ENCODE measurements at regions not wholly inside any gene's neighbourhood (a gene's known extent, or its start where the extent isn't known, plus 50 kb on each side); places are given as distances from the start of the nearest gene placed in this dataset.
A peak's percentile ranks its signal among the peaks of the same experiment; 100 is the strongest.

DNA sequence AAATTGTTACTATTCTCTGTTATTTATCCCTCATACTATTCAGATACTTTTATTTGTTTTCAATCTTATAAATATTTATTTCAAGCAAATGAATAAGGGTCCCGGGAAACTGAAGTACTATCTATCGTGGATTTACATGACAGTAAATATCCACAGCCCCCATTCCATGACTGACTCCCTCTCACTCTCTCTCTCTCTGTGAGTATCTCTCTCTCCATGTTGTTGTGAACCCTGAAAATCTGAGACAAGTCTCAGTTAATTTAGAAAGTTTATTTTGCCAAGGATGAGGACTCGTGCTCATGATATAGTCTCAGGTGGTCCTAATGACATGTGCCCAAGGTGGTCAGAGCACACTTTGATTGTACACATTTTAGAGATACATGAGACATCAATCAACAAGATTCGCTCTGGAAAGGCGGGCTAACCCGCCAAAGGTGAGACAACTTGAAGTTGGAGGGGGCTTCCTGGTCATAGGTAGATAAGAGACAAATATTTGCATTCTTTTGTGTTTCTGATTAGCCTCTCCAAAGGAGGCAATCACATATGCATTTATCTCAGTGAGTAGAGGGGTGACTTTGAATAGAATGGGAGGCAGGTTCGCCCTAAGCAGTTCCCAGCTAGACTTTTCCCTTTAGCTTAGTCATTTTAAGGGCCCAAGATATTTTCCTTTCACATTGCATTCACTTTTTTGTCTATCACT is 986.4 kb downstream of the NLGN4X start:
- H3K36me3 ChIP-seq (ENCODE audit: low read depth): no peaks in the 10 kb centered on the region
- TF ChIP-seq, protein P1, sequence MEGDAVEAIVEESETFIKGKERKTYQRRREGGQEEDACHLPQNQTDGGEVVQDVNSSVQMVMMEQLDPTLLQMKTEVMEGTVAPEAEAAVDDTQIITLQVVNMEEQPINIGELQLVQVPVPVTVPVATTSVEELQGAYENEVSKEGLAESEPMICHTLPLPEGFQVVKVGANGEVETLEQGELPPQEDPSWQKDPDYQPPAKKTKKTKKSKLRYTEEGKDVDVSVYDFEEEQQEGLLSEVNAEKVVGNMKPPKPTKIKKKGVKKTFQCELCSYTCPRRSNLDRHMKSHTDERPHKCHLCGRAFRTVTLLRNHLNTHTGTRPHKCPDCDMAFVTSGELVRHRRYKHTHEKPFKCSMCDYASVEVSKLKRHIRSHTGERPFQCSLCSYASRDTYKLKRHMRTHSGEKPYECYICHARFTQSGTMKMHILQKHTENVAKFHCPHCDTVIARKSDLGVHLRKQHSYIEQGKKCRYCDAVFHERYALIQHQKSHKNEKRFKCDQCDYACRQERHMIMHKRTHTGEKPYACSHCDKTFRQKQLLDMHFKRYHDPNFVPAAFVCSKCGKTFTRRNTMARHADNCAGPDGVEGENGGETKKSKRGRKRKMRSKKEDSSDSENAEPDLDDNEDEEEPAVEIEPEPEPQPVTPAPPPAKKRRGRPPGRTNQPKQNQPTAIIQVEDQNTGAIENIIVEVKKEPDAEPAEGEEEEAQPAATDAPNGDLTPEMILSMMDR (IDR thresholded peaks at IDR 0.05; ENCODE audit: poor library complexity, severe bottlenecking): no peak
- DNase-seq (ENCODE audit: low spot score) (no peak), ATAC-seq (ENCODE audit: low read depth) (no peak)
- H3K27ac ChIP-seq (ENCODE audit: poor library complexity, severe bottlenecking): no peak overlapping the region
- H3K27me3 ChIP-seq (ENCODE audit: insufficient read depth, poor library complexity, severe bottlenecking): no peaks in the 10 kb centered on the region
- no peak overlapping the region for H3K4me3 ChIP-seq (ENCODE audit: severe bottlenecking)
- H3K4me1 ChIP-seq (ENCODE audit: insufficient read depth, poor library complexity, severe bottlenecking): no peaks in the 10 kb centered on the region
- H3K9me3 ChIP-seq (ENCODE audit: severe bottlenecking): no peaks in the 10 kb centered on the region

GRCh38 chrX:5236749-5237148 is 991.9 kb downstream of the NLGN4X start:
- Histone ChIP-seq H3K27ac (ENCODE audit: poor library complexity, severe bottlenecking) (no peak overlapping the region), H3K9me3 (ENCODE audit: severe bottlenecking) (no peaks in the 10 kb centered on the region), H3K4me1 (ENCODE audit: insufficient read depth, poor library complexity, severe bottlenecking) (no peaks in the 10 kb centered on the region), H3K4me3 (ENCODE audit: severe bottlenecking) (no peak overlapping the region), H3K27me3 (ENCODE audit: insufficient read depth, poor library complexity, severe bottlenecking) (no peaks in the 10 kb centered on the region), H3K36me3 (ENCODE audit: low read depth) (no peaks in the 10 kb centered on the region)
- TF ChIP-seq, protein P1 (IDR thresholded peaks at IDR 0.05; ENCODE audit: poor library complexity, severe bottlenecking): no peak
- ATAC-seq (ENCODE audit: low read depth): no peak
- DNase-seq (ENCODE audit: low spot score): no peak

DNA sequence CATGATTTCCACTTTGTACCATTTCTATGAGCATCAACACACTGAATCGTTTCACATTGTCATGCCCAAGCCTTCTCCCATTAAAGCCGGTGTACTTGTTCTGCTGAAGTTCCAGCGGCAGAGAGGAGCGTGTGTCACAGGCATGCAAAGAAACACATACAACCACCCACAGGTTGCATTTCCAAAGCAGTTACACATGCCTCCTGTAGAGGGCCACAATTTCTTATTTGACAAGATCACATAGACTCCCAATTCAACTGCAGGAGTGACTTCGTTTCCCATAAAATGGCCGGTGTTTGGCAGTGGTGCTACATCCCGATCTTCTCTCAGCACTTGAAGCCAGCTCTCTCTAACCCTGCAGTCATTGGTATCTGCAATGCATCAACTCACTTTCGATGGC is 992.6 kb downstream of the NLGN4X start:
- ATAC-seq (ENCODE audit: low read depth): no peak
- DNase-seq (ENCODE audit: low spot score): no peak
- no peaks in the 10 kb centered on the region for H3K4me1 ChIP-seq (ENCODE audit: insufficient read depth, poor library complexity, severe bottlenecking)
- H3K4me3 ChIP-seq (ENCODE audit: severe bottlenecking): no peak overlapping the region
- H3K36me3 ChIP-seq (ENCODE audit: low read depth): no peaks in the 10 kb centered on the region
- no peaks in the 10 kb centered on the region for H3K9me3 ChIP-seq (ENCODE audit: severe bottlenecking)
- no peaks in the 10 kb centered on the region for H3K27me3 ChIP-seq (ENCODE audit: insufficient read depth, poor library complexity, severe bottlenecking)
- TF ChIP-seq, protein P1 (IDR thresholded peaks at IDR 0.05; ENCODE audit: poor library complexity, severe bottlenecking): peak; percentile 9
- no peak overlapping the region for H3K27ac ChIP-seq (ENCODE audit: poor library complexity, severe bottlenecking)

DNA sequence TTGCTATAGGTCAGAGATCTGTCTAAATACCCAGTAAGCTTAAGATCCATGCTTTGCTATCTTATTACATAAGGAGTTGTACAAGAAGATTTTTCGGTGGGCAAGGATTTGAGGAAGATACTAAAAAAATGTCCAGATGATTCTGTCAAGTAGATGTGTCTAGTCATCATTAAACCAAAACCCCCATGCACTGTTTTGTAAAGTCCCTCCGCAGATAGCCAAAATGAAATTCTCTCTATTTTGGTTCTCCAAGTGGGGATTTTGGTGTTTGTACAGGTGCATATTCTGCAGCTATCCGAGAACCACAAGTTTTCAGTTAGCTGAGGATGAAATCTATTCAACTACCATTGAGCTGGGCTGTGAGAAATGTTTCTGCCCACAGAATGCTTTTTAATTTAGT is 994.8 kb downstream of the NLGN4X start:
- Histone ChIP-seq H3K9me3 (ENCODE audit: severe bottlenecking) (no peaks in the 10 kb centered on the region), H3K27me3 (ENCODE audit: insufficient read depth, poor library complexity, severe bottlenecking) (no peaks in the 10 kb centered on the region), H3K4me3 (ENCODE audit: severe bottlenecking) (no peak overlapping the region), H3K27ac (ENCODE audit: poor library complexity, severe bottlenecking) (no peak overlapping the region), H3K4me1 (ENCODE audit: insufficient read depth, poor library complexity, severe bottlenecking) (no peaks in the 10 kb centered on the region), H3K36me3 (ENCODE audit: low read depth) (no peaks in the 10 kb centered on the region)
- no peak for DNase-seq (ENCODE audit: low spot score)
- no peak for ATAC-seq (ENCODE audit: low read depth)
- TF ChIP-seq, protein P1 (IDR thresholded peaks at IDR 0.05; ENCODE audit: poor library complexity, severe bottlenecking): no peak

DNA sequence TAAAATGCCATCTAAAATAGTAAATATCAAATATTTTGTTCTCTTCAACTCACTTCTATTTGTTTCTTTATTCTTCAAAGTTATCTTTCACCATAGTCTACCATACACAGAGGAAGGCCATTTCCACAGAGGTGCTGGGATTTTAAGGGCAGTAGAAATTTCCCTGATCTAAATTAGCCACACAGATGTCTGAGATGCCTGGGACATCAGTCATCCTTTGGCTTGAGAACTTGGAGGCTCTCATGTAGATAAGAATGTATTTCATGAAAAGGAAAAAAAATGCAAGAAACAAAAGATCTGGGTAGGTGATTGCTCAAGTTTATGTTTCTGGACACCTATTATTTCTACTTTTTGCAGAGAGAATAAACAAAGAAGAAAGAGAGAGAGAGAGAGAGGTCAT is 1008.2 kb downstream of the NLGN4X start:
- Histone ChIP-seq H3K27me3 (ENCODE audit: insufficient read depth, poor library complexity, severe bottlenecking) (no peaks in the 10 kb centered on the region), H3K9me3 (ENCODE audit: severe bottlenecking) (no peaks in the 10 kb centered on the region), H3K36me3 (ENCODE audit: low read depth) (no peaks in the 10 kb centered on the region), H3K4me3 (ENCODE audit: severe bottlenecking) (no peak overlapping the region), H3K27ac (ENCODE audit: poor library complexity, severe bottlenecking) (no peak overlapping the region), H3K4me1 (ENCODE audit: insufficient read depth, poor library complexity, severe bottlenecking) (no peaks in the 10 kb centered on the region)
- ATAC-seq (ENCODE audit: low read depth) (no peak), DNase-seq (ENCODE audit: low spot score) (no peak)
- TF ChIP-seq, protein P1 (IDR thresholded peaks at IDR 0.05; ENCODE audit: poor library complexity, severe bottlenecking): no peak

Data from RWPE2 (cell line).